HG02870 (cell line): ENCODE measurements at regions not wholly inside any gene's neighbourhood (a gene's known extent, or its start where the extent isn't known, plus 50 kb on each side); places are given as distances from the start of the nearest gene placed in this dataset.
"Not testable (repeated sequence)": the region's sequence is repeated elsewhere in the genome, so short reads cannot be mapped to it uniquely, and the experiment has no call there.

Experiments used
- ATAC-seq: cut with Tn5 transposase; IDR thresholded peaks from one replicate; pipeline ENCODE4 v1.9.1; 2021; ENCODE audit warnings: mild to moderate bottlenecking, moderate library complexity; ENCODE audit not compliant: unreplicated experiment

DNA sequence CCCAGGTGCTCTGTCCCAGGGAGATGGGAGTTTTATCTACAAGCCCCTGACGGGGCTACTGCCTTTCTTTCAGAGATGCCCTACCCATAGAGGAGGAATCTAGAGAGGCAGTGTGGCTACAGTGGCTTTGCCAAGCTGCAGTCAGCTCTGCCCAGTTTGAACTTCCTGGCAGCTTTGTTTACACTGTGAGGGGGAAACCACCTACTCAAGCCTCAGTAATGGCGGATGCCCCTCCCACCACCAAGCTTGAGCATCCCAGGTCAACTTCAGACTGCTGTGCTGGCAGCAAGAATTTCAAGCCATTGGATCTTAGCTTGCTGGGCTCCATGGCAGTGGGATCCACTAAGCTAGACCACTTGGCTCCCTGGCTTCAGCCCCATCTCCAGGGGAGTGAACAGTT is 53.1 kb upstream of the TMEM252 start:
- not testable (repeated sequence) for ATAC-seq

- ATAC-seq, result no peak
Measured at GRCh38 chr9:68595868-68596267, 55.2 kb upstream of the TMEM252 start.

- no peak for ATAC-seq
Measured at GRCh38 chr9:68597362-68597997, 56.8 kb upstream of the TMEM252 start.

DNA sequence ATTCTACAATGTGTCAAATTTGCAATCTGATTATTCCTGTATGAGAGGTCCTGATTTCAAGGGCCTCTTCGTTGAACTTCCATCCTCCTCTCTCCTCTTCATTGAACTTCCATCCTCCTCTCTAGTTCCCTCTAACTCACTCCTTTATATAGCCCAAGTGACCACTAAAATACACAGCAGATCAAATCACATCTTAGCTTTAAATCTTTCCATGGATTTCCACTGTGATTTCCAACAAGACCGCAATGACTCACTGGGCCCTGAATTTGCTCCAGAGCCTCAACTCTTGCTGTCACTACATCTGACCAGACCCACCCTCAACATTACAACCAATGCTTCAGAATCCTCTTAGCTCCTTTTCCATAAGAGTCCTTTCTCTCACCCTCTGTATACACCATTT is 59.1 kb upstream of the TMEM252 start:
- no peak for ATAC-seq

DNA sequence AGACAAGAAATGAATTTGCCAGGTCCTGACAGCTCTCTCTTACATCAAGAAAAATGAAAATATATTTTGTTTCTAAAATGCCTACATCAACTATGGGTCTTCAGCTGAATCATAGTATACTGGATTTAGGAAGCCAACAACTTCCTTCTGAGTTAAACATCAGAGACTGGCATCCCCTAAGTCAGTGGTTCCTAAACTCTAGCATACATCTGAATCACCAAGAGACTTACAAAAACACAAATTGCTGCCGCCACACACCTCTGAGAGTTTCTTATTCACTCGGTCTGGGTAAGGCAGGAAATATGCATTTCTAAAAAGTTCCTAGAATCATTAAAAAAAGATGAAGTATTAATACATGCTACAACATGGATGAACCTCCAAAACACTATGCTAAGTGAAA is 60.4 kb upstream of the TMEM252 start:
- no peak for ATAC-seq

- ATAC-seq, result no peak
Measured at GRCh38 chr9:68603371-68603770, 62.7 kb upstream of the TMEM252 start.

- ATAC-seq, result no peak
Measured at GRCh38 chr9:68608763-68609162, 68.1 kb upstream of the TMEM252 start.

DNA sequence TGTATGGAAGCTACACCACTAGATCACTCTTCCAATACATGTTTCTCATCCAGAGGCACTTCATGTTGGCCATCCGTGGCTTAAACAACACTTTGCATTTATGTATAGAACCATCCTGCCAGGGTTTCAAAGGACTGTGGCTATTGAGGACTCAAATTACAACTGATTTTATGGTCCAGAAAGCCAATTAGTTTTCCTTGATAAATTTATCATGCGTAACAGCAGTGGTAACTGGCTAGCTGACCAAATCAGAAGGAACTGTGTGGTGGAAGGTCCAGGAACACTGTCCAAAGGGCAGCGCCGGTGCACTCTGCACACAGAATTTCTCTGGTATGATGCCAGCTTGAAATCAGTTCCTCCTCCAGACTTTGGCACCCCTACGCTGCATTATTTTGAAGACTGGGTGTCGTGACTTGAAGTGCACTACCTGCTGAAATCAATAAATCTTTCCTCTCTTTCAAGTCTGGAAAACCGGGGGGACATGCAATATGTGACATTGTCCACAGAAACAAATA is 69.3 kb upstream of the TMEM252 start:
- ATAC-seq, result no peak

GRCh38 chr9:68614121-68614520 is 73.4 kb upstream of the TMEM252 start:
- no peak for ATAC-seq

DNA sequence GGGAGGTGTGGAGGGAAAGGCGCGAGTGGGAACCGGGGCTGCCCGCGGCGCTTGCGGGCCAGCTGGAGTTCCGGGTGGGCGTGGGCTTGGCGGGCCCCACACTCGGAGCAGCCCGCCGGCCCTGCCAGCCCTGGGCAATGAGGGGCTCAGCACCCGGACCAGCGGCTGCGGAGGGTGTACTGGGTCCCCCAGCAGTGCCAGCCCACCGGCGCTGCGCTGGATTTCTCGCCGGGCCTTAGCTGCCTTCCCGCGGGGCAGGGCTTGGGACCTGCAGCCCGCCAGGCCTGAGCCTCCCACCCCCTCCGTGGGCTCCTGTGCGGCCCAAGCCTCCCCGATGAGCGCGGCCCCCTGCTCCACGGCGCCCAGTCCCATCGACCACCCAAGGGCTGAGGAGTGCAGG is 76.3 kb upstream of the TMEM252 start:
- ATAC-seq, result not testable (repeated sequence)

GRCh38 chr9:68619072-68619471 is 78.4 kb upstream of the TMEM252 start:
- no peak for ATAC-seq

GRCh38 chr9:68619636-68620035 is 79.0 kb upstream of the TMEM252 start:
- ATAC-seq, result no peak

- no peak for ATAC-seq
Measured at GRCh38 chr9:68625559-68625958, 79.5 kb upstream of the PIP5K1B start.

- ATAC-seq, result no peak
Measured at GRCh38 chr9:68626526-68626925, 78.5 kb upstream of the PIP5K1B start.

DNA sequence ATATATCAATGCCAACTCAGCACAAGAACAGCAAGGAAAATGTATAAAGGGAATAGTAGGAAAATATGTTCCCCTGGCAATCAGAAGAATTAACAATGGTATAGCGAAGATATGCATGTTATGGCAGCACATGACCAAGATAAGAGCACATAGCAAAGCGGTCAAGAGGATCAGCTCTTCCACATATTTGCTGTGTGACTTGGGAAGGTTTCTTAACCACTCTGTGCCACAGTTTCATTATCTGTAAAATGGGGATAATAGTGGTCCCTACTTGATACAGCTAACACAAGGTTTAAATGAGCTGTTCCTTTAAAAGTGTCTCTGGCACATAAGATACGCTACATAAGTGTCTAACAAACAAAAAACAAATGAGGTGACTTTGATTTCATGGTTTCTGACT is 77.9 kb upstream of the PIP5K1B start:
- ATAC-seq, result no peak

DNA sequence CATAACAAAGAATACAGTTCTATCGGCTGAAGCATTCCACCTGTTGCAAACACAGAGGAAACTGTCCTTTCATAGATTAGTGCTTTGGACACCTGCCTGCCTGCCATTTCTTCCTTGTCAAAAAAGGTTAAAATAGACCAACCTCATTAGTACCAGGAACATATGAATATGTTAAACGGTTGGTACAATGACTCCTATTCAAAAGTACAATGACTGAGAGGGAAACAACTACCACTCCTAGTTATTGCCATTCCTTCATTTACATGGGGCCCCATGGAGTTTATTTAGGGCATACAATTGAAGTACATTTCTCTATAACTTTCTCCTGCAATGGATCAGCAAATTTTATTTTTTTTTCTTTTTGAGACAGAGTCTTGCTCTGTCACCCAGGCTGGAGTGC is 77.4 kb upstream of the PIP5K1B start:
- ATAC-seq, result no peak

GRCh38 chr9:68629042-68629441 is 76.0 kb upstream of the PIP5K1B start:
- ATAC-seq, result no peak

- ATAC-seq, result no peak
Measured at GRCh38 chr9:68631811-68632210, 73.2 kb upstream of the PIP5K1B start.

- ATAC-seq, result no peak
Measured at GRCh38 chr9:68637020-68637419, 68.0 kb upstream of the PIP5K1B start.

GRCh38 chr9:68639261-68639660 is 65.8 kb upstream of the PIP5K1B start:
- not testable (repeated sequence) for ATAC-seq

DNA sequence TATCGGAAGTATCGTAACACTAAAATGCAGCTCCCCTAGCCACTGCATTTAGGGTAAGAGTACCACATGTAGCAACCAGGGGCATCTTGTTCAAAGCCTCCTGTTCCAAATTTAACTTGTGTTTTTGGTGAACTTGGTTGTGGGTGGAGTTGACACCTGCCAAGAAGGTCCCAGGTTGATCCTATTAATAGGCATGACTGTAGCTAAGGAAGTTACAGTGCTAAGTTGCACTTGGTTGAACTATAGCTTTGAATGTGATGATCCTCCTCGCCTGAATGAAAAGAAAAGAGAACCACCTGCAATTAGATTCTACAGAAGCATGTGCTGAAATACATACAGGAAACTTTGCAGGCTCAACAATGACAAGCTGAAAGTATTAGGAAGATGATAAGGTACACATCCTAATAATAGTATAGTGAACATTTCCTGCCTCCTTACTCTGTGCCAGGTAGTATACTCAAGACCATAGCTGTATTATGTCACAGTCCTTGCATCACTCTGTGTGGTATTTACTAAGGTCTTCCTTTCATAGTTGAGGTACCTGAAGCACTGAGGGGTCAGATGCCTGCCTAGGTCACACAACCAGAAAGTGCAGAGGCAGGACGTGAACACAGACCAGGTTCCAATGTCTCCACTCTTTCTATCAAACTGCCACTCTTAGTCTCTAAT is 64.5 kb upstream of the PIP5K1B start:
- no peak for ATAC-seq
